ENCODE measurements at regions not wholly inside any gene's neighbourhood (a gene's known extent, or its start where the extent isn't known, plus 50 kb on each side); places are given as distances from the start of the nearest gene placed in this dataset.

DNA sequence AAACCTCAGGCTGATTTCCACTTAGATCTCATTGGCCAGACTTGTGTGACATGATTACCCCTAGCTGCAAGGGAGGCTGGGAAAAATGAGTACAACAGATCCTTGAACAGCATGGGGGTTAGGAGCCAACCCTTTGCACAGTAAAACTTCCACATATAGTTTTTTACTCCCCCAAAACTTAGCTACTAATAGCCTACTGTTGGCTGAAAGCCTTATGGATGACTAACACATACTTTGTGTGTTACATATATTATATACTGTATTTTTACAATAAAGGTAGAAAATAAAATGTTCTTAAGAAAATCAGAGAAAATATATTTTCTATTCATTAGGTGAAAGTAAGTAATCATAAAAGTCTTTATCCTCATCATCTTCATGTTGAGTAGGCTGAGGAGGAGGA lies 217.4 kb downstream of the NMUR2 start (continued):
- TF ChIP-seq ZNF394 (tag by site-specific recombination; IDR thresholded peaks at IDR 0.05; ENCODE audit: borderline replicate concordance): no peak
- no peak for TF ChIP-seq ZNF133 (tag by site-specific recombination; IDR thresholded peaks at IDR 0.05)
- TF ChIP-seq ZNF175 (tag by site-specific recombination; IDR thresholded peaks at IDR 0.05): no peak

DNA sequence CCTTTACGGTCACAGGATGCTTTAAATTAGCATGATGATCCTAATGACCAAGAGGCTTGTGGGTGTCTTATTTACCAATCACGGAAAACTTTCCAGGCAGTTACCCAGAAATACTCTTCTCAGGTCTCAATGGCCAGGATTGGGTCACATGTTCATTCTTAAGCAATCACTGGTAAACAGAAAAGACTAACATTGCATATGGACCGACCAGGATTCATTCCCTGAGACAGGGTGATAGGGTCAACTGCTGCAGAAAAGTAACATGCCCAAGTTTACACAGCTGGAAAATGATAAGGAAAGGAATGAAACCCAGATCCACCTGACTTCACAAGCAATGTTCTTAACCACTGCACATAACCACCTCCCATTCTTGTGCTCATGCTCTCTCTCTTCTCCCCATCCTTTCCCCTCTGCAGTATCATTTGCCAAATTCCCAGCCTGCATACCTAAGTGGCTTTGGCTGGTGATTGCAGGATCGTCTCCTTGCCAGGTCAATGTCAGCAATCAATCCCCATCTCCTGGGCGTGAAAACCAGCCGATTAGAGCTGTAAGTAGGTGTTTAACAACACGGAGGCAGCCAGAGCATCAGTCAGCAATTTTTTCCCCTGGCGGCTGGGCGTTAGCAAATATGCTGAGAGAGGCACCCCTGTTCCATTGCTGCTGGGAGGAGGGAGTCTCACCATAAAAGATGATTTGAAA lies 219.4 kb downstream of the NMUR2 start:
- no peaks in the 10 kb centered on the region for H3K36me3 ChIP-seq (ENCODE audit: control insufficient read depth in 2 of 2, insufficient read depth in 1 of 2, low read length in 2 of 2)
- H3K27ac ChIP-seq (ENCODE audit: extremely low read depth, low read depth, low read length): no peak overlapping the region
- ChIA-PET POLR2A (no interaction called here), CTCF (interaction anchor here (0.6 kb wide), 1 partner anchor 1065 kb away, joined by 3 read pairs; no protein-coding TSS in a partner anchor)
- H3K4me3 ChIP-seq (ENCODE audit: low read depth, low read length): no peak overlapping the region
- no peaks in the 10 kb centered on the region for H3K9me3 ChIP-seq (ENCODE audit: control insufficient read depth, insufficient read depth, low read depth, low read length)
- H3K4me1 ChIP-seq (ENCODE audit: control insufficient read depth, insufficient read depth, low read length): no peaks in the 10 kb centered on the region
- TF ChIP-seq PRDM6 (tag by site-specific recombination; IDR thresholded peaks at IDR 0.05): no peak
- no peak for TF ChIP-seq TRIM28 (IDR thresholded peaks at IDR 0.05; ENCODE audit: borderline replicate concordance, low read length)
- no peak for TF ChIP-seq ZBTB20 (tag by site-specific recombination; IDR thresholded peaks at IDR 0.05)
- no peak for TF ChIP-seq ZNF155 (tag by site-specific recombination; IDR thresholded peaks at IDR 0.05)
- no peak for TF ChIP-seq ZNF747 (tag by site-specific recombination; IDR thresholded peaks at IDR 0.05)

DNA sequence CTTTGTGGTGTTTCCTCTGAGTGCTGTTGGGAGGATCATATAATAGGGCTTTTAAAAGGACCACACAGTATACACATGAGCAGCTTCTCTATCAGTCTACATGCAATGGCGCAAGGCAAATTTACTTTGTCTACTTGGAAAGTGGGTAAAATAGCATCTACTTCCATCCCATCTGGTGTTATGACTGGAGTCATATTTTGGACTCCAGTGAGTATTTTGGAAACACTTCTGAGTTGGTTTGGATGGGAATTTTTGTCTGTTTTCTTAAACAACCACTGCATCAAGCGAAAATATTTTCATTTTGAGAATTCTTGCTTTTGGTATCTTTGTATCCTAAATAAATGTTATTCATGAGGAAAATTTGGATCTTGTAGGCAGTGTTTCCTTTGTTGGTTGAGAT lies 220.8 kb downstream of the NMUR2 start:
- H3K4me3 ChIP-seq (ENCODE audit: low read depth, low read length): no peak overlapping the region
- CTCF ChIA-PET: no interaction called here
- no peaks in the 10 kb centered on the region for H3K9me3 ChIP-seq (ENCODE audit: control insufficient read depth, insufficient read depth, low read depth, low read length)
- POLR2A ChIA-PET: no interaction called here
- H3K4me1 ChIP-seq (ENCODE audit: control insufficient read depth, insufficient read depth, low read length): no peaks in the 10 kb centered on the region
- no peaks in the 10 kb centered on the region for H3K36me3 ChIP-seq (ENCODE audit: control insufficient read depth in 2 of 2, insufficient read depth in 1 of 2, low read length in 2 of 2)
- H3K27ac ChIP-seq (ENCODE audit: extremely low read depth, low read depth, low read length): no peak overlapping the region
- TF ChIP-seq, protein P1, sequence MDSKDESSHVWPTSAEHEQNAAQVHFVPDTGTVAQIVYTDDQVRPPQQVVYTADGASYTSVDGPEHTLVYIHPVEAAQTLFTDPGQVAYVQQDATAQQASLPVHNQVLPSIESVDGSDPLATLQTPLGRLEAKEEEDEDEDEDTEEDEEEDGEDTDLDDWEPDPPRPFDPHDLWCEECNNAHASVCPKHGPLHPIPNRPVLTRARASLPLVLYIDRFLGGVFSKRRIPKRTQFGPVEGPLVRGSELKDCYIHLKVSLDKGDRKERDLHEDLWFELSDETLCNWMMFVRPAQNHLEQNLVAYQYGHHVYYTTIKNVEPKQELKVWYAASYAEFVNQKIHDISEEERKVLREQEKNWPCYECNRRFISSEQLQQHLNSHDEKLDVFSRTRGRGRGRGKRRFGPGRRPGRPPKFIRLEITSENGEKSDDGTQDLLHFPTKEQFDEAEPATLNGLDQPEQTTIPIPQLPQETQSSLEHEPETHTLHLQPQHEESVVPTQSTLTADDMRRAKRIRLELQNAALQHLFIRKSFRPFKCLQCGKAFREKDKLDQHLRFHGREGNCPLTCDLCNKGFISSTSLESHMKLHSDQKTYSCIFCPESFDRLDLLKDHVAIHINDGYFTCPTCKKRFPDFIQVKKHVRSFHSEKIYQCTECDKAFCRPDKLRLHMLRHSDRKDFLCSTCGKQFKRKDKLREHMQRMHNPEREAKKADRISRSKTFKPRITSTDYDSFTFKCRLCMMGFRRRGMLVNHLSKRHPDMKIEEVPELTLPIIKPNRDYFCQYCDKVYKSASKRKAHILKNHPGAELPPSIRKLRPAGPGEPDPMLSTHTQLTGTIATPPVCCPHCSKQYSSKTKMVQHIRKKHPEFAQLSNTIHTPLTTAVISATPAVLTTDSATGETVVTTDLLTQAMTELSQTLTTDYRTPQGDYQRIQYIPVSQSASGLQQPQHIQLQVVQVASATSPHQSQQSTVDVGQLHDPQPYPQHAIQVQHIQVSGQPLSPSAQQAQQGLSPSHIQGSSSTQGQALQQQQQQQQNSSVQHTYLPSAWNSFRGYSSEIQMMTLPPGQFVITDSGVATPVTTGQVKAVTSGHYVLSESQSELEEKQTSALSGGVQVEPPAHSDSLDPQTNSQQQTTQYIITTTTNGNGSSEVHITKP (tag by site-specific recombination; IDR thresholded peaks at IDR 0.05): no peak
- no peak for TF ChIP-seq ZNF16 (tag by site-specific recombination; IDR thresholded peaks at IDR 0.05; ENCODE audit: low read depth)
- no peak for TF ChIP-seq ZBTB8A (tag by site-specific recombination; IDR thresholded peaks at IDR 0.05)
- no peak for TF ChIP-seq ZNF571 (tag by site-specific recombination; IDR thresholded peaks at IDR 0.05)

GRCh38 chr5:152181461-152181860 lies 223.6 kb downstream of the NMUR2 start:
- ChIA-PET POLR2A (no interaction called here), CTCF (interaction anchor here (1.1 to 1.4 kb wide), 2 partner anchors 39 to 168 kb away, joined by 4 to 6 read pairs; no protein-coding TSS in a partner anchor)
- H3K4me1 ChIP-seq (ENCODE audit: control insufficient read depth, insufficient read depth, low read length): no peaks in the 10 kb centered on the region
- H3K9me3 ChIP-seq (ENCODE audit: control insufficient read depth, insufficient read depth, low read depth, low read length): no peaks in the 10 kb centered on the region
- no peaks in the 10 kb centered on the region for H3K36me3 ChIP-seq (ENCODE audit: control insufficient read depth in 2 of 2, insufficient read depth in 1 of 2, low read length in 2 of 2)
- no peak overlapping the region for H3K4me3 ChIP-seq (ENCODE audit: low read depth, low read length)
- no peak overlapping the region for H3K27ac ChIP-seq (ENCODE audit: extremely low read depth, low read depth, low read length)
- TF ChIP-seq ZNF548 (tag by site-specific recombination; IDR thresholded peaks at IDR 0.05) (no peak), FEZF1 (tag by site-specific recombination; IDR thresholded peaks at IDR 0.05) (no peak), SCRT2 (tag by site-specific recombination; IDR thresholded peaks at IDR 0.05) (no peak), ZNF132 (tag by site-specific recombination; IDR thresholded peaks at IDR 0.05; ENCODE audit: borderline replicate concordance) (no peak), ZNF776 (tag by site-specific recombination; IDR thresholded peaks at IDR 0.05; ENCODE audit: borderline replicate concordance) (no peak), ZEB2 (tag by site-specific recombination; IDR thresholded peaks at IDR 0.05) (no peak), ZBTB49 (tag by site-specific recombination; IDR thresholded peaks at IDR 0.05; ENCODE audit: low read depth) (no peak), ZNF335 (tag by site-specific recombination; conservative IDR thresholded peaks at IDR 0.05) (no peak), MYNN (tag by site-specific recombination; IDR thresholded peaks at IDR 0.05; ENCODE audit: borderline replicate concordance) (no peak)
- TF ChIP-seq, protein P2, sequence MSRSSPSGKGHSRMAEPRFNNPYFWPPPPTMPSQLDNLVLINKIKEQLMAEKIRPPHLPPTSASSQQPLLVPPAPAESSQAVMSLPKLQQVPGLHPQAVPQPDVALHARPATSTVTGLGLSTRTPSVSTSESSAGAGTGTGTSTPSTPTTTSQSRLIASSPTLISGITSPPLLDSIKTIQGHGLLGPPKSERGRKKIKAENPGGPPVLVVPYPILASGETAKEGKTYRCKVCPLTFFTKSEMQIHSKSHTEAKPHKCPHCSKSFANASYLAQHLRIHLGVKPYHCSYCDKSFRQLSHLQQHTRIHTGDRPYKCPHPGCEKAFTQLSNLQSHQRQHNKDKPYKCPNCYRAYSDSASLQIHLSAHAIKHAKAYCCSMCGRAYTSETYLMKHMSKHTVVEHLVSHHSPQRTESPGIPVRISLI (tag by site-specific recombination; IDR thresholded peaks at IDR 0.05): no peak
